Heart left ventricle (tissue), 13 donors: ENCODE measurements at regions not wholly inside any gene's neighbourhood (a gene's known extent, or its start where the extent isn't known, plus 50 kb on each side); places are given as distances from the start of the nearest gene placed in this dataset.

ENCODE experiments used
- POLR2A ChIP-seq, 2 donors: fragments of 450-650 bp; IDR thresholded peaks; one replicate each; pipeline ENCODE4 v1.6.1; 2017; ENCODE audit warnings: antibody characterized with exemption in 2 of 2, mild to moderate bottlenecking in 2 of 2, moderate library complexity in 2 of 2
- TF ChIP-seq, protein P1 (sequence below), 12 donors: fragments of 200-600 bp; sonication (generic) in 4 of 12; IDR thresholded peaks; one replicate each; pipeline versions ENCODE4 v1.5.0 to v1.8.0; 2018 to 2022; ENCODE audit warnings: antibody characterized with exemption in 12 of 12, mild to moderate bottlenecking in 5 of 12
- donor health status: ischemic (EF 13 %, LVEDD 7.1; RV severe dilation, severe dysfunction).
- donor health status: DM: no; HTN: yes; CAD: no.
- donor health status: DM: no; HTN: no; CAD: no.
- donor health status: ischemic (EF 25% LVEDD 6.9; RV normal size, moderate dysfunction).
- donor health status: ischemic (EF 25% LVEDD 5.7; RV mildly dilated, moderate dysfunction).
- donor health status: ischemic (EF 35%, LVEDD 5.7; RV mildly dilated, moderate dysfunction).
- donor health status: nonischemic (EF 11% LVEDD 7.7; RV severe dilation, severe dysfunction).
- donor health status: DM: yes; HTN: yes; CAD: no.
- donor health status: PGD.
- donor health status: ischemic (EF 29% LVEDD 5.4; RV normal size, mild dysfunction).
- donor health status: nonischemic (EF 23%, LVEDD 6.1; RV moderate dilation, normal function).

DNA sequence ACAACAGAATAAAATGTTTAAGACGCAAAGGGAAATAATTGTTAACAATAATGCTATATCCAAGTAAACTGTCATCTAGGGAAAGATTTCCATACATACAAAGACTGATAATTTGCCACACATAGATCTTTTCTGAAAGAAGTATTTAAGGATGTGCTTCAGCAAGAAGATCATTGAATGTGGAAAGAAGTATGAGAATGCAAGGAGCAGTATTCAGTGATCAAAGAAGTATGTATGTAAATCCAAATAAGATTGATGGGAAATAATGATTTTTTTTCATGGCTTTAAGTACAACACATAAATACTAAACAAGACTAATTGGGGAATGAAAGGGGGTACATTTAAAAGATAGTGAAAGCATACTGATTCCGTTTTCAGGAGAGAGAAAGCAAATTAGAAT is 410.4 kb upstream of the HS6ST1 start:
- TF ChIP-seq, protein P1, sequence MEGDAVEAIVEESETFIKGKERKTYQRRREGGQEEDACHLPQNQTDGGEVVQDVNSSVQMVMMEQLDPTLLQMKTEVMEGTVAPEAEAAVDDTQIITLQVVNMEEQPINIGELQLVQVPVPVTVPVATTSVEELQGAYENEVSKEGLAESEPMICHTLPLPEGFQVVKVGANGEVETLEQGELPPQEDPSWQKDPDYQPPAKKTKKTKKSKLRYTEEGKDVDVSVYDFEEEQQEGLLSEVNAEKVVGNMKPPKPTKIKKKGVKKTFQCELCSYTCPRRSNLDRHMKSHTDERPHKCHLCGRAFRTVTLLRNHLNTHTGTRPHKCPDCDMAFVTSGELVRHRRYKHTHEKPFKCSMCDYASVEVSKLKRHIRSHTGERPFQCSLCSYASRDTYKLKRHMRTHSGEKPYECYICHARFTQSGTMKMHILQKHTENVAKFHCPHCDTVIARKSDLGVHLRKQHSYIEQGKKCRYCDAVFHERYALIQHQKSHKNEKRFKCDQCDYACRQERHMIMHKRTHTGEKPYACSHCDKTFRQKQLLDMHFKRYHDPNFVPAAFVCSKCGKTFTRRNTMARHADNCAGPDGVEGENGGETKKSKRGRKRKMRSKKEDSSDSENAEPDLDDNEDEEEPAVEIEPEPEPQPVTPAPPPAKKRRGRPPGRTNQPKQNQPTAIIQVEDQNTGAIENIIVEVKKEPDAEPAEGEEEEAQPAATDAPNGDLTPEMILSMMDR (IDR thresholded peaks at IDR 0.05), result no peak
- no peak for TF ChIP-seq POLR2A (IDR thresholded peaks at IDR 0.05)
